GM12878 (cell line): ENCODE measurements at regions not wholly inside any gene's neighbourhood (a gene's known extent, or its start where the extent isn't known, plus 50 kb on each side); places are given as distances from the start of the nearest gene placed in this dataset.

Experiments
- ATAC-seq: fragments of 200-7000 bp; cut with Tn5 transposase; 3 replicates; pipeline ENCODE4 v1.9.1; 2020; ENCODE audit warnings: mild to moderate bottlenecking, moderate library complexity
- BruUV-seq: library from RNA; stranded (reverse); fragments of 400-500 nt; replicated peaks from 2 replicates; lab custom pipeline; 2021; lab: Mats Ljungman, UMichigan
- CTCF ChIA-PET: fragments of 300-600 bp; sonication (Branson Sonifier 250); formaldehyde crosslinking; extraction: SDS; loops from one replicate; lab custom pipeline; 2021; ENCODE audit warnings: inconsistent platforms; lab: Yijun Ruan, JAX
- POLR2A ChIA-PET: fragments of 350-600 bp; formaldehyde crosslinking; extraction: SDS; loops from one replicate; lab custom pipeline; 2021; ENCODE audit warnings: inconsistent platforms; lab: Charles Lee
- RAD21 ChIA-PET: fragments of 300-600 bp; sonication (Branson Sonifier 250); formaldehyde crosslinking; loops from one replicate; lab custom pipeline; 2023; ENCODE audit warnings: antibody characterized with exemption; ENCODE audit not compliant: unreplicated experiment; lab: Charles Lee
- SMC1A ChIA-PET: fragments of 300-600 bp; sonication (Branson Sonifier 250); formaldehyde crosslinking; loops from one replicate; lab custom pipeline; 2023; ENCODE audit not compliant: unreplicated experiment, uncharacterized antibody; lab: Charles Lee
- DNase-seq: peaks from one replicate; pipeline ENCODE4 v3.0.0-alpha.2; 2011; ENCODE audit warnings: low read depth, low spot score
- FAIRE-seq: peaks from 3 replicates; lab custom pipeline; 2011; peaks lifted over from hg19 to GRCh38; lab: Jason Lieb, UNC
- H2AFZ ChIP-seq: 2 replicates; pipeline ENCODE4 v1.6.0; 2011; ENCODE audit warnings: low read depth, low read length, control low read depth; ENCODE audit not compliant: control insufficient read depth
- H3K27ac ChIP-seq: 2 replicates; pipeline ENCODE4 v1.5.1; 2011; ENCODE audit warnings: control low read depth; ENCODE audit not compliant: control insufficient read depth, insufficient read depth
- H3K27me3 ChIP-seq, 2 experiments: replicated peaks in 1 of 2; 2 replicates each; pipeline versions ENCODE4 v1.6.0 to v1.6.1; 2011; ENCODE audit warnings: low read length in 1 of 2; ENCODE audit not compliant: control insufficient read depth in 2 of 2, insufficient read depth in 2 of 2
- H3K36me3 ChIP-seq, 2 experiments: 2 replicates each; pipeline ENCODE4 v1.5.1; 2011; ENCODE audit warnings: low read length in 1 of 2; ENCODE audit not compliant: control insufficient read depth in 2 of 2, insufficient read depth in 2 of 2
- H3K4me1 ChIP-seq: 2 replicates; pipeline ENCODE4 v1.6.1; 2011; ENCODE audit warnings: mild to moderate bottlenecking, low read length, moderate library complexity, mixed read lengths; ENCODE audit not compliant: control insufficient read depth, insufficient read depth
- H3K4me2 ChIP-seq: 2 replicates; pipeline ENCODE4 v1.6.0; 2011; ENCODE audit warnings: control low read depth; ENCODE audit not compliant: control insufficient read depth, insufficient read depth
- H3K4me3 ChIP-seq: fragments of 200-600 bp; sonication (generic); 2 replicates; pipeline ENCODE4 v1.5.1; 2016
- H3K79me2 ChIP-seq: 2 replicates; pipeline ENCODE4 v1.6.0; 2011; ENCODE audit warnings: low read length; ENCODE audit not compliant: control insufficient read depth, insufficient read depth
- H3K9ac ChIP-seq: 2 replicates; pipeline ENCODE4 v1.8.0; 2011; ENCODE audit warnings: low read length, control low read depth, mixed read lengths; ENCODE audit not compliant: control insufficient read depth, insufficient read depth
- H3K9me3 ChIP-seq: replicated peaks from 3 replicates; pipeline ENCODE4 v1.5.1; 2011; ENCODE audit warnings: mild to moderate bottlenecking, low read length; ENCODE audit not compliant: control insufficient read depth, insufficient read depth
- H4K20me1 ChIP-seq: 2 replicates; pipeline ENCODE4 v1.6.0; 2011; ENCODE audit not compliant: control insufficient read depth, insufficient read depth
- BCL3 ChIP-seq: IDR thresholded peaks from 2 replicates; pipeline ENCODE4 v1.6.1; 2011; ENCODE audit warnings: borderline replicate concordance, low read depth, mild to moderate bottlenecking, moderate library complexity, low read length; ENCODE audit not compliant: insufficient read depth, poor library complexity, severe bottlenecking
- CBX5 ChIP-seq: sonication (generic); IDR thresholded peaks from 2 replicates; pipeline ENCODE4 v1.6.1; 2016; ENCODE audit warnings: low read depth, moderate library complexity, mild to moderate bottlenecking, inconsistent platforms
- ESRRA ChIP-seq: IDR thresholded peaks from 2 replicates; pipeline ENCODE4 v1.6.1; 2012; ENCODE audit warnings: mild to moderate bottlenecking, low read length, improper control_type of control experiment
- MXI1 ChIP-seq: fragments of 150-350 bp; IDR thresholded peaks from 2 replicates; pipeline ENCODE4 v1.6.1; 2011; ENCODE audit warnings: low read depth, mild to moderate bottlenecking, inconsistent platforms, low read length, improper control_type of control experiment
- NFIC ChIP-seq: IDR thresholded peaks from 2 replicates; pipeline ENCODE4 v1.6.1; 2012; ENCODE audit warnings: low read depth, mild to moderate bottlenecking, inconsistent platforms, low read length, moderate library complexity
- RCOR1 ChIP-seq: conservative IDR thresholded peaks from 2 replicates; pipeline ENCODE4 v1.6.1; 2012; ENCODE audit warnings: low read depth, low read length, improper control_type of control experiment
- SIN3A ChIP-seq: IDR thresholded peaks from 2 replicates; pipeline ENCODE4 v1.6.1; 2012; ENCODE audit warnings: low read depth, low read length, improper control_type of control experiment
- SMAD1 ChIP-seq: fragments of 450-650 bp; IDR thresholded peaks from 2 replicates; pipeline ENCODE4 v1.6.1; 2018; ENCODE audit warnings: mild to moderate bottlenecking, low read depth; ENCODE audit not compliant: partially characterized antibody
- SREBF1 ChIP-seq: IDR thresholded peaks from 2 replicates; pipeline ENCODE4 v1.6.1; 2012; ENCODE audit warnings: mild to moderate bottlenecking, low read length
- SUPT20H ChIP-seq: IDR thresholded peaks from 2 replicates; pipeline ENCODE4 v1.6.1; 2011; ENCODE audit warnings: low read depth, mild to moderate bottlenecking, low read length, moderate library complexity, borderline replicate concordance; ENCODE audit not compliant: control insufficient read depth
- TCF7 ChIP-seq: IDR thresholded peaks from 2 replicates; pipeline ENCODE4 v1.6.1; 2014; ENCODE audit warnings: antibody characterized with exemption, borderline replicate concordance
- WRNIP1 ChIP-seq: IDR thresholded peaks from 2 replicates; pipeline ENCODE4 v1.6.1; 2011; ENCODE audit warnings: low read depth, low read length, improper control_type of control experiment, borderline replicate concordance
- WGBS: methylation state at CpG from one replicate; pipeline ENCODE4 v1.1.6; 2016; ENCODE audit warnings: low lambda C conversion rate; ENCODE audit not compliant: insufficient replicate concordance, insufficient coverage; ENCODE audit errors: missing lambda C conversion rate; 5-methylcytosine and 5-hydroxymethylcytosine counted together
- in situ Hi-C: fragments of 300-500 bp; cut with MboI; formaldehyde crosslinking; loops from 9 replicates; pipeline ENCODE4 v1.14.3; 2018; ENCODE audit warnings: mixed read lengths
- intact Hi-C: fragments of 100-400 bp; cut with micrococcal nuclease; formaldehyde crosslinking; loops from one replicate; pipeline ENCODE4 v1.14.2; 2022; ENCODE audit not compliant: unreplicated experiment

GRCh38 chr1:11397151-11397901 is 81.6 kb upstream of the DISP3 start:
- H3K9ac ChIP-seq = no peak overlapping the region
- no peak overlapping the region for H3K4me3 ChIP-seq
- POLR2A ChIA-PET = no interaction called here
- RAD21 ChIA-PET = no interaction called here
- BruUV-seq = no TSS peak
- H3K79me2 ChIP-seq = no peaks in the 10 kb centered on the region
- DNase-seq = no peak
- in situ Hi-C loops = no loop called here
- CTCF ChIA-PET = no interaction called here
- no peak overlapping the region for H3K4me2 ChIP-seq
- no peak for ATAC-seq
- no peaks in the 10 kb centered on the region for H3K4me1 ChIP-seq
- no peaks in the 10 kb centered on the region for H3K36me3 ChIP-seq
- 21% methylated on average over 16 of the region's 16 CpGs for WGBS
- H3K27me3 ChIP-seq = peaks cover 0 to 5% of the 10 kb centered on the region in 2 experiments; a peak in 2 of 4 replicates
- TF ChIP-seq CBX5 (no peak), SMAD1 (no peak), SREBF1 (no peak), NFIC (no peak), MXI1 (no peak), SUPT20H (no peak), WRNIP1 (no peak), TCF7 (no peak), SIN3A (no peak)
- no peaks in the 10 kb centered on the region for H4K20me1 ChIP-seq
- intact Hi-C loops = no loop called here
- no peaks in the 10 kb centered on the region; the same call in 2 of the 3 replicates for H3K9me3 ChIP-seq
- no peak for FAIRE-seq
- no peak overlapping the region for H3K27ac ChIP-seq
- SMC1A ChIA-PET = no interaction called here
- no peak overlapping the region for H2AFZ ChIP-seq

GRCh38 chr1:11399250-11399649 is 79.7 kb upstream of the DISP3 start:
- in situ Hi-C loops = no loop called here

More at GRCh38 chr1:11399250-11399649, 79.7 kb upstream of the DISP3 start:
- 20% methylated on average over 6 of the region's 6 CpGs for WGBS
- H3K9me3 ChIP-seq = no peaks in the 10 kb centered on the region; the same call in 2 of the 3 replicates
- FAIRE-seq = no peak
- SMC1A ChIA-PET = no interaction called here
- no peak overlapping the region for H3K27ac ChIP-seq
- no peak overlapping the region for H3K4me3 ChIP-seq
- BruUV-seq = no TSS peak
- POLR2A ChIA-PET = no interaction called here
- H3K9ac ChIP-seq = no peak overlapping the region
- RAD21 ChIA-PET = no interaction called here
- peaks cover 0 to 5% of the 10 kb centered on the region in 2 experiments; a peak in 2 of 4 replicates for H3K27me3 ChIP-seq
- H2AFZ ChIP-seq = no peak overlapping the region
- no peak overlapping the region for H3K4me2 ChIP-seq
- no peaks in the 10 kb centered on the region for H3K79me2 ChIP-seq
- no peak for DNase-seq
- intact Hi-C loops = no loop called here
- H4K20me1 ChIP-seq = no peaks in the 10 kb centered on the region
- TF ChIP-seq ESRRA (no peak), RCOR1 (no peak), BCL3 (no peak)
- no peaks in the 10 kb centered on the region for H3K4me1 ChIP-seq
- H3K36me3 ChIP-seq = no peaks in the 10 kb centered on the region
- no peak for ATAC-seq
- CTCF ChIA-PET = no interaction called here
